ENCODE measurements at regions not wholly inside any gene's neighbourhood (a gene's known extent, or its start where the extent isn't known, plus 50 kb on each side); places are given as distances from the start of the nearest gene placed in this dataset.

DNA sequence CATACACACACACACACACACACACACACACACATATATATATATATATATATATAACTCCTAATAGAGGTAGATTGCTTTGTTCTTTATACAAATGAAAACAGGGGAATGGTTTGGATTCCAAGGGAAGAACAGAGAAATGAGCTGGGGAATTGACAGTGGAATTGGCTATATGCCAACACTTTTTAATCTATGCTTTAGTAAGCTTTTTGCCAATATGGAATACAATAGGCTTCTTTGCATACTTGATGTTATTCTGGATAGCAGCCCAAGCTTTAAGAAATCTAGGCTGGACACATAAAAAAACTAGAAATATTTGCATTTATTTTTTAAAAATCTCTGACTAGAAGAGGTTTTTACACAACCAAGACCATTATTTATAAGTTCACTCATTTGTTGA is 334.2 kb upstream of the MDFIC2 start:
- TF ChIP-seq POLR2A (IDR thresholded peaks at IDR 0.05), result no peak
- TF ChIP-seq, protein P1, sequence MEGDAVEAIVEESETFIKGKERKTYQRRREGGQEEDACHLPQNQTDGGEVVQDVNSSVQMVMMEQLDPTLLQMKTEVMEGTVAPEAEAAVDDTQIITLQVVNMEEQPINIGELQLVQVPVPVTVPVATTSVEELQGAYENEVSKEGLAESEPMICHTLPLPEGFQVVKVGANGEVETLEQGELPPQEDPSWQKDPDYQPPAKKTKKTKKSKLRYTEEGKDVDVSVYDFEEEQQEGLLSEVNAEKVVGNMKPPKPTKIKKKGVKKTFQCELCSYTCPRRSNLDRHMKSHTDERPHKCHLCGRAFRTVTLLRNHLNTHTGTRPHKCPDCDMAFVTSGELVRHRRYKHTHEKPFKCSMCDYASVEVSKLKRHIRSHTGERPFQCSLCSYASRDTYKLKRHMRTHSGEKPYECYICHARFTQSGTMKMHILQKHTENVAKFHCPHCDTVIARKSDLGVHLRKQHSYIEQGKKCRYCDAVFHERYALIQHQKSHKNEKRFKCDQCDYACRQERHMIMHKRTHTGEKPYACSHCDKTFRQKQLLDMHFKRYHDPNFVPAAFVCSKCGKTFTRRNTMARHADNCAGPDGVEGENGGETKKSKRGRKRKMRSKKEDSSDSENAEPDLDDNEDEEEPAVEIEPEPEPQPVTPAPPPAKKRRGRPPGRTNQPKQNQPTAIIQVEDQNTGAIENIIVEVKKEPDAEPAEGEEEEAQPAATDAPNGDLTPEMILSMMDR (IDR thresholded peaks at IDR 0.05), result no peak
